Gastroesophageal sphincter (tissue), 3 donors: ENCODE measurements at regions not wholly inside any gene's neighbourhood (a gene's known extent, or its start where the extent isn't known, plus 50 kb on each side); places are given as distances from the start of the nearest gene placed in this dataset.

Source experiments
- POLR2A ChIP-seq, 2 donors: fragments of 450-650 bp; IDR thresholded peaks; one replicate each; pipeline ENCODE4 v1.6.1; 2017; ENCODE audit warnings: antibody characterized with exemption in 2 of 2, mild to moderate bottlenecking in 2 of 2, moderate library complexity in 1 of 2
- TF ChIP-seq, protein P1 (sequence below), 4 experiments: fragments of 200-600 bp in 2 of 4; fragments of 450-650 bp in 2 of 4; sonication (generic) in 1 of 4; IDR thresholded peaks; one replicate each; pipeline ENCODE4 v1.5.1; 2017 to 2019; ENCODE audit warnings: antibody characterized with exemption in 4 of 4, mild to moderate bottlenecking in 2 of 4, moderate library complexity in 2 of 4

DNA sequence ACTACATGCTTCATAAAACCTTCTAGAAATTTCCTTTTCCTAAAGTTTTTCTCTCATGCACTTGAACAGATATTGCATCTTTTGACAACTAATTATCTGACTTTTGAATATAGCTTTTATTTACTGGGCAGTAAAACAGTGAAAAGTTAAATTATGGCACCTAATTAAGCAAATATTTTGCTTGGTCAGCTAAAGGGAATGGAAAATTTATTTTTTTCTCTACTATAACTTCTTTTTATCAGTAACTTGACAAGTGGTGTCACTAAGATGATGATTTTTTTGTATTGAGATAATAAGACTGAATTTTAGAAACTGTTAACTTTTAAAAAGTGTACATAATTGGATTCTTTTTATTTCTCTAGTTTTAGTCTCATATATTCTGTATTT, 351.6 kb downstream of the PIK3C3 start:
- no peak for TF ChIP-seq POLR2A (IDR thresholded peaks at IDR 0.05)
- TF ChIP-seq, protein P1, sequence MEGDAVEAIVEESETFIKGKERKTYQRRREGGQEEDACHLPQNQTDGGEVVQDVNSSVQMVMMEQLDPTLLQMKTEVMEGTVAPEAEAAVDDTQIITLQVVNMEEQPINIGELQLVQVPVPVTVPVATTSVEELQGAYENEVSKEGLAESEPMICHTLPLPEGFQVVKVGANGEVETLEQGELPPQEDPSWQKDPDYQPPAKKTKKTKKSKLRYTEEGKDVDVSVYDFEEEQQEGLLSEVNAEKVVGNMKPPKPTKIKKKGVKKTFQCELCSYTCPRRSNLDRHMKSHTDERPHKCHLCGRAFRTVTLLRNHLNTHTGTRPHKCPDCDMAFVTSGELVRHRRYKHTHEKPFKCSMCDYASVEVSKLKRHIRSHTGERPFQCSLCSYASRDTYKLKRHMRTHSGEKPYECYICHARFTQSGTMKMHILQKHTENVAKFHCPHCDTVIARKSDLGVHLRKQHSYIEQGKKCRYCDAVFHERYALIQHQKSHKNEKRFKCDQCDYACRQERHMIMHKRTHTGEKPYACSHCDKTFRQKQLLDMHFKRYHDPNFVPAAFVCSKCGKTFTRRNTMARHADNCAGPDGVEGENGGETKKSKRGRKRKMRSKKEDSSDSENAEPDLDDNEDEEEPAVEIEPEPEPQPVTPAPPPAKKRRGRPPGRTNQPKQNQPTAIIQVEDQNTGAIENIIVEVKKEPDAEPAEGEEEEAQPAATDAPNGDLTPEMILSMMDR (IDR thresholded peaks at IDR 0.05): no peak
